CD4-positive, alpha-beta T cell treated with Interleukin-2 at 100 ng/mL for 4 hours (primary cell): ENCODE measurements at regions not wholly inside any gene's neighbourhood (a gene's known extent, or its start where the extent isn't known, plus 50 kb on each side); places are given as distances from the start of the nearest gene placed in this dataset.
"Not testable (repeated sequence)": the region's sequence is repeated elsewhere in the genome, so short reads cannot be mapped to it uniquely, and the experiment has no call there.

Source experiments
- DNase-seq: peaks from one replicate; pipeline ENCODE4 v3.0.0-alpha.2; 2020; ENCODE audit warnings: low spot score

DNA sequence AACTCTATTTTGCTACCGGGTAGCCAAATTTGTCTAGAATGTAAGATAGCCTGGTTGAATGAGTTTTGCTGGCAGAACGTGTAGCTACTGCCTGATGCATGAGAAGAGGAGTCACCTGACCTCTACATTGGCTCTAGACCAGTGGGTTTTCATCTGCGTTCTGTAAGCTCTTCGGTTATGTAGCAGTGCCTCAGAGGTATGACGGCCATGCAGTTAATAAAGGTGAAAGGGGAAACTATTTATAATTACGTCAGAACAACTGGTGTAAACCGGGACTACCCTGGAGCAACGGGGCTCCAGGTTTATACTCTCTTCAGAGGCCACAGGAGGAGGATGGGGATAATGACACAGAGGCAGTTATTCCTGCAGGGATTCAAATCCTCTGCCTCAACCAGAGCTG is 173.4 kb upstream of the KITLG start:
- DNase-seq = no peak

DNA sequence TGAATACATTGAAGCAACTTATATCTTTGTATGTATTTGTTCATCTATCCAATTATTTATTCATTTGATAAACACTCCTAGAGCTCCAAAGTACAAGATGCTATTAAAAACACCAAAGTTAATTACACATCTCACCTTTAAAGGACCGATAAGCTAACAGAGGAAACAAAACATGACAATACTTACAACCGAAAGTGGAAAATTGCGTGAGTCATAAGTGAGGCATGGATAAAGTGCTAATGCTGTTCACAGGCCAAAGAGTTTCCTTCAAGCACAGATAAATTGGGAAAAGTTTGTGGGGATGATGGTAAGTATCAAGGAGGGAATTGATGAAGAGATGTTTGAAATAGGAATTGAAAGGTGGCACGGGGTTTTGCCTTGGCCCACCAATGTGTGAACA is 172.8 kb upstream of the KITLG start:
- no peak for DNase-seq

DNA sequence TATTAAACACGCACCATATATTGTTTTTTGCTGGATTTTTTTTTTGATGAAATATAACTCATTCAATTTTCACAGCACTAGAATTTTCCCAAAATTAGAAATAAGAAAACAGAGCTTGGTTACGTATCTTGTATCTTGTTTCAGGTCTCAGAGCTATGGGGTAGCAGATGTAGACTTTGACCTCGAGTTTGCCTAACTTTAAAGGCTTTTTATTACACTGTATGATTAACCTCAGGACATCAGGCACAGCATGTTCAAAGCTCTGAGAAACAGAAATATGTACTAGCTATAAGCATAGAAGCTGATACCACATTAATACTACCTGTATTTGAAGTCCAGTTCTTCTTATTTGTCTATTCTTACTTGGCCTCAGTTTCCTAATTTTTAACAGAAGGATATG is 171.9 kb upstream of the KITLG start:
- DNase-seq = no peak

DNA sequence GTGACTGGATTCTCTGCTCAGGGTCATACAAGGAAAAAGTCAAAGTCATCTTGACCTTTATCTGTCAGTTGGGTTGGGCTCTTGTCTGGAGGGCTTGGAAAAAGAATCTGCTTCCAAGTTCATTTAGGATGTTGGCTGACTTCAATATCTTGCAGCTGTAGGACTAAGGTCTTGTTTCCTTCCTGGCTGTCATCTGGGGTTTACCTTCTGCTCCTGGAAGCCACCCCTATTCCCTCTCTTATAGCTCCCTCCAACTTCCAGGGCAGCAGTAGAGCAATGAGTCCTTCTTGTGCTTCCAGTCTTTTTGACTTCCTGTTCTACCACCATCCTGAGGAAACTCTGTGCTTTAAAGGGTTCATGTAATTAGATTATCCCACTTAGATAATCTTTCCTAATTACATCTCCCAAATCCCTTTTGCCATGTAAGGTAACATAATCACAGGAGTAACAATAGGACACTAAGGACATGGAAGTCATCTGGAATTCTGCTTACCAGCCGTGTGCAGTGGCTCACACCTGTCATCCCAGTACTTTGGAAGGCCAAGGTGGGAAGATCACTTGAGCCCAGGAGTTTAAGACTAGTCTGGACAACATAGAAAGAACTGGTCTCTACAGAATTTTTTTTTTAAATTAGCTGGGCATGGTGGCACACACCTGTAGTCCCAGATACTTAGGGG is 170.7 kb upstream of the KITLG start:
- DNase-seq = no peak

DNA sequence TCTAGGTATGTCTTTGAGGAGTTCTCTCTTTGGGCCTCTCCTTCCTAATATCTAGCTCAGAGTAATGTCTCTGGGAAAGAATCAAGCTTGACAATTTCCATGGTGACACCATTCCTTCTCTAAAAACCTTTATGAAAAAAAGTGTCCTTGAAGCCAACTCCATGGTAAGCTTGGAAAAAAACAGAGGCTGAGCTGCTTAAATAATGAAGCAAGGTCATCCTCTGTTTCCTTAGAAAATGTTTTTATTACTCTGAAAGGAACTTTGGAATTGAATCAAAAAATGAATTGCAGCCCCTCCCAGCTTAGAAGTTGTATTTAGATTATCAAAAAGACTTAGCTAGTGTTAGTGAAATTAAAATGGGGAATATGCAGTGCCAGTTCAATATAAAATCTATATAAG is 166.1 kb upstream of the KITLG start:
- DNase-seq = no peak

DNA sequence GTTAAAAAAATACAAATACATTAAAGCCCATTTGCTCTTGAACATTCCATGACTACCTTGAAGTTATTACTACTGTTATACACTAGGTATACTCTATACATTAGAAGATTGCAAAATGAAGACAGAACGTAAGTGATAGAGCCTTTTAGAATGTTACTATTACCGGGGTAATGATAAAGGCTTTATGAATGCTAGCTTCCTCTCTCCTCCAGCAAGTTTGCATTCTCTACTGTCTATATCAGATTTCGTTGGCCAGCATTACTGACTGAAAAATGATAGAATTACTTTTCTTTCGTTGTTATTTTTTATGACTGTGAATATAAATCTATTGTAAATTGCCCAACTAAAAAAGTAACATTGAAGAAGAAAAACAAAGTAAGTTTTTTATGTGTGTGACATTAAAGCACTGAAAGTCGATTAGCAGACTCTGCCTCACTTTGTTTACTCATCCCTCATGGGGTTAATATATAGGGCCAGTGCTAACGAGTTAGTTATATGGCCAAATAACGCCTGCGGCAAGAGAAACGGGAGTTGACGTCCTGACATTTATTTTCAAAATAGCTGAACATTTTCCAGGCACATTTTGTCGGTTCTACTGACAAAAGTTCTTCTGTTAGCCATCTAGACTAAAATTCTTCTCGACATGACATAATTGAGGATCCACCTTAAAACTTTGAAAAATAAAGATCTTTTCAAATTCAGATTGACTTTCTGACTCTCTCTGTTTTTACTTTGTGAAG is 163.8 kb upstream of the KITLG start:
- DNase-seq = no peak

DNA sequence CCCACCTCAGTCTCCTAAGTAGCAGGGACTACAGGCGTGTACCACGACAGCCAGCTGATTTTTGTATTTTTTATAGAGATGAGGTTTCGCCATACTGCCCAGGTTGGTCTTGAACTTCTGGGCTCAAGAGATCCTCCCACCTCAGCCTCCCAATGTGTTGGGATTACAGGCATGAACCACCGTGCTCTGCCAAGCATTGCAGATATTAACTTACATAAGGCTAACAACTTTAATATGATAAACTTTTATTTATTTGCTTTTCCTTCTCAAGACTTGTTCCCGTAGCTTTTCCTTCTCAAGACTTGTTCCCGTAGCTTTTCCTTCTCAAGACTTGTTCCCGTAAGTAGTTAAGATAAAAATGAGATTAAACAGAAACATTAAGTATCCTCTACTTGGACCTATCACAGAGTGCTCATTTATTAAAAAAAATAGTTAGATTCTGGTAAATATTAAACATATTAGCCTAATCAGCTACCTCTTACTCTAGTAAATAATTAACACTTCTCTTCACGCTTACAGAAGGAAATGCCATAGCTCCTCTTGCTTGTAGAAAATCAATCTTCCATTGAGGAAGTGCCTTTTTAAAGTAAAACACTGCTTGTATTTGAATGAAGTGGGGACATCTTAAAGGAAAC is 157.7 kb upstream of the KITLG start:
- no peak for DNase-seq

DNA sequence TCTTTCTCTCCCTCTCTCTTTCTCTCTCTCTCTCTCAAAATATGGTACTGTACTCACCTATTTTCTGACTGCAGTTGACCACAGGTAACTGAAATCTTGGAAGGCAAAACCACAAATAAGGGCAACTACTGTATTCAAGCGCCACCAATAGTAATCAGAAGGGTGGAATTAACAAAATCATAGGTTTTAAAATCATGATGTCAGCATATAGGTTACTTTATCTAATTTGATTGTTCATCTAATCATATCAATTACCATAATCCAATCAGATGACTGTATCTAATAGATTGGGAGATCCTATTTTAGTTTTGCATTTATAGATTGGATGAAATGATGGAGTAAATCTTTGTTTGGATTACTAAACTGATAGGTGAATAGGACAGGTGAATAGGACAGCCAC is 155.8 kb upstream of the KITLG start:
- no peak for DNase-seq

DNA sequence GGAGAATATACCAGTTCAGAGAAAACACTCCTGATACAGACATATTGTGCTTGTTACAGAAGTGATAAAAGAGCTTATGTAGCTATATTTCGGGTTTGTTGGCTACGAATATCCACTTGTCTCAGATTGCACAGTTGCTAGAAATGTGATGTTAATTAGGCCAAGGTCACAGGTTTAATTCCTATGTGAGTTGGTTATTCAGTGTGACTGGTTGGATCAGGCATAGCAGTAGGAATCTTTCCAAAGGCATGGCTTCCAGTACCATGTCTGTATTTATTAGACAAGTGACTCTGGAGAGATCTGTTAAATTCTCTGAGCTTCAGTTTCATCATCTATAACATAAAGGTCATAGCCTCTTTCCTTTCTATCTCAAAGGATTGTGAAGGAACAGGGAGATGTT is 152.7 kb upstream of the KITLG start:
- DNase-seq = no peak

DNA sequence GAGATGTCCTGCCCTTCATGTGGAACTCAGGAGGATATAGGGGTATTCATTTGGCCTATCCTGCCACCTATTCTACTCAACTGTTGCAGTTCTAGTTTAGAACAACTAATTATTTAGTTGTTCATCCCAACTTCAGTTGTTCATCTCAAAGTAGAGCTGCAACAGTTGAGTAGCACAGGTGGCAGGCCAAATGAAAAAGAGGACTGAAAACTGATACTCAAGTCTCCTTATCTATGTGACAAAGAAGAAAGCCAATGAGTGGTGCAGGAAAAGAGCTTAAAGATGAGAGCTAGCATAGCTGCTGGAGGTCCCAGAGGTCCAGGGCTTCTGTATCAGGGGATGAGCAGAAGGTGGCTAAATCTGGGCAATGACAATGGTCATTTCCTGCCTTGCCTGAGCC is 148.9 kb upstream of the KITLG start:
- no peak for DNase-seq

DNA sequence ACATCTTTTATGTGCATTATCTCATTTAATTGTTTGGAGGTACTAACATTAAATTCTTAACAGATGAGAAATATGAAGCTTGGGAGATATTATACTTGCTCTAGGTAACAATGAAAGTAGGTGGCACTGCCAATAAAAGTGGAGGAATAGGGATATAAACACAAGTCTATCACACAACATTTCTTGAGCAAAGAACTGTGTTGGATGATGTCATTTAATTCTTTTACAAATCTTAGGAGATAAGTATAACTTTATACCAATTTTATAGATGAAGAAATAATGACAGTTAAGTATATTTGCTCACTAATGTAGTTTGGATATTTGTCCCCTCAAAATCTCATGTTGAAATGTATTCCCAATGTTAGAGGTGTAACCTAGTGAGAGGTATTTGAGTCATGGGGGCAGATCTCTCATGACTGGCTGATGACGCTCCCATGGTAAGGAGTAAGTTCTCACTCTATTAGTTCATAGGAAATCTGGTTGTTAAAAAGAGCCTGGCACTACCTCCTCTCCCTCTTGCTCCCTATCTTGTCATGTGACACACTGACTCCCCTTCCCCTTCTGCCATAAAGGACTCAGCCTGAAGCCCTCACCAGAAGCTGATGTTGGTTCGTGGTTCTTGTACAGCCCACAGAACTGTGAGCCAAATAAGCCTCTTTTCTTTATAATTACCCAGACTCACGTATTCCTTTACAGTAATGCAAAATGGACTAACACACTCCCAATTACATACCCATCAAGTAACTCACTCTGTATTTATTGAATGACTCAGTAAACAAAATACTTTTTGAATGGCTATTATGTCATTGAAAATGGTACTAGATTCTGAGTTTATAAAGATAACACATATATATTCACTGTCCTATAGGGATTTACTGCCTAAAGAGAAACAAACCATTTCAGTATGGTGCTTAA is 146.8 kb upstream of the KITLG start:
- no peak for DNase-seq

DNA sequence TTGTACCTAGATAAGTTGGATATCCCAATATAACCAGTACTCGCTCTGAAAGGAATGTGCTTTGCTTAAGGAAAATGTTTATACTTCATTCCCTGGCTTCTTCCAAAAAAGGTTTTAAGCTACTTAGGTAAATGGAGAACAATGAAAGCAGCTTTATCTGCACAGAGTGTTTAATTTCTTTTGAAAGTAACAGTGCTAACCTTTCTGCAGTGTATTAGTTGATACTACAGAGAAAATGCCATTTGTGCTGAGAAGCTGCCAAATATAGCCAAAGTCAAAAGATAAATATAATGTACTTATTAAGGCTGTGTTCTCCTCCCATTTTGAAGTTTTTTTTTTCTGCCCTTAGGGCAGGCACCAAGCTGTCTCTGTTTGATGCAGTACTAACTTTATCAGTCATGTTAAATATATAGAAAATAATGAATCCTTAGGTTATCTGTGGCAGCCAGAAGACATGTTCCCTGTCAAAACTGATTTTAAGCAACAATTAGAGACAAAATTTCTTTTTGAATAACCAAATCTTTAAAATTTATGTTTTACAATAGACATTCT is 145.4 kb upstream of the KITLG start:
- DNase-seq = no peak

DNA sequence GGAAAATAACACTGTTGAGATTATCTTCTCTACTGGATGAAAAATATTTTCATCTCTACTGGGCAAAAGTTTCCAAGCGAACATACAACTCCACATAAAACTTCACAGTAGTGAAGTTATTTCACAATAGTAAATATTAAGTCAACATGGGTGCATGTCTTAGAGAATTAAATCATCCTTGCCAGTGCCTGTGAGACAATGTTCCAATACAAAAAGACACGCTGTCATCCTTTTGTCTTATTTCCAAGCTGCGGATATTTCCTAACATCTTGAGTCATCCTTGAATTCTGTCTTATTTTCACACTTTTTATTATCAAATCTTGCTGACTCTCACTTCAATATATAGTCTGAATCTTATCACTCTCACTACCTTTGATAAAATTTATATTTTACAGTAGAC is 142.9 kb upstream of the KITLG start:
- no peak for DNase-seq

DNA sequence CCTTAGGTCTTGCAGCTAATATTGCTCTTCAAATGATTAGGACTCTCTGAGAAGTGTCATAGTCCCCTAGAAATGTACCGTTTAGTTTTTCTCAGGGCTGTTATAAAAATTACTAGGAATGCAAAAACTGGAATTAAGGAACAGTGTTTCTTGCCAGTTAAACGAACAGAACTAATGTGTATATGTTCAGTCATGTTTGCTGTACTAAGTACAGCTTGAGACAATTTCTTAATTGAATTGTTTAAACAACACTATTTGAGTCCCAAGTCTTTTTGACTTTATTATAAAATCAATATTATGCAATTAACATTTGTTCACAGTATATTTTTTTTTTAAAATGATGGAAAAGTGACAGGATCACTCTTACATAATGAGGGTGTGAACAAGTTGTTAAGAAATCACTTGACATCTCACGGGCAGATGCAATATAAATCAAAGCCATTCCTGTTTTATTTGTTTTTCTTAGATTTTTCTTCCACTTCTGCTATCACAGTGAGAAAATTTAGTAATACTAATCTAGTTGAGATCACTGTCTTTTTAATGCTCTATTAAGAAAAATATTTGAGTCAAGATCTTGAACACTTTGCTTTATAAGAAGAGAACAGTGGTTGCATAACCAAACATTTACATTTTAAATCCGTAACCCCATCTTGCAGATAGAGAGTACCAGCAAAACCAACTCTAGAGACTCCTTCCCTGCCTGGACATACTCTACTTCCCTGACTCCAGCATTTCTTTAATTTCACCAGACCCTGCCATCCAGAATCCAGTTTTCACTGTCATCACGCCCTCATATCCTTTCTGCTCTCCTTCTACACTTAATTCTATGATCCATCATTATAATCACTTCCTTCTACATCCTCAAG is 140.7 kb upstream of the KITLG start:
- no peak for DNase-seq

DNA sequence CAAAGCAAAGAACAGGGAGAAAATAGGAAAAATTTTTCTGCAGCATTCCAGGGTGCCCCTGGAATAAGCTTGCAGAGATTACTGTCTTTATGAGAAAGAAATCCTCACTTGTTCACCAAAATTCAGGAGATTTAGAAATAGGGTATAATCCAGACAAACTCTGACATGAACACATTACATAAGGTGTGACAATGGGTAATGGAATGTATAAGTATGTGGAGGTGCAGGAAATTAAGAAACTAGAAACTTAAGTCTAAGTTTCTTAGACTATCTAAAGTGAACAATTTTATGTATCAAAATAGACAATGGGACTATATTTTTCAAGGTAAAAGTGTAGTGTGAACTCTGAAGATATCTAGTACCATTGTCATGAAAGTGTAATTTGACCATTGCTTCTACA is 140.0 kb upstream of the KITLG start:
- DNase-seq = no peak

DNA sequence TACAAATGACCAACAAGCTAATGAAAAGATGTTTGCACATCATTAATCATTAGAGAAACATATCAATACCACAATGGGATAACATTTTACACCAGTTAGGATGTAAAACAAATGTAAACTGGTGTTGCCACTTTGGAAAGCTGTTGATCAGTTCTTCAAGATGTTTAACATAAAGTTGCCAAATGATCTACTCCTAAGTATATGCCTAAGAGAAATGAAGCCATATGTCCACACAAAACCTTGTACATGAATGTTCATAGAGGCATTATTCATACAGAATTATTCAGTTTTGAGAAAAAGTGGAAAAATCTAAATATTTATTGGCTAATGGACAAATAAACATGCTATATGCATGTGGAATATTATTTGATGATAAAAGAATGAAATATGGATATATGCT is 136.9 kb upstream of the KITLG start:
- no peak for DNase-seq

DNA sequence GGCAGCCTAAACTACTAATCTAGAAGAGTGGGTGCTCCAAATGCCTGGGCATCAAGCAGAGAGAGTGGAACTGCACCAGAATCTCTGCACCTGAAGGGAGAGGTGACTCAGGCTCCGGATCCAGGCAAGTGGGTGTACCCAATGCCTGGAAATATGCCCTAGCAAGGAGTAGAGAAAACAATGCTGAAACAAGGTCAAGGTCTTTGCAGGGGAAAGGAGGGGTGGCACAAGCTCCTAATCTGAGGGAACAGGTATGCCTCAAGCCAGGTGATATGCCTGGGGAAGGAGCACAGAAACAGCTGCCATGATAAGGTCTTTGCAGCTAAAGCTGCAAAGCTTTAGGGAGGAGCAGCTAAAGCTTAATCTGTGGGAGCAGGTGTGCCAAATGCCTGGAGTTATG is 136.0 kb upstream of the KITLG start:
- DNase-seq = no peak

DNA sequence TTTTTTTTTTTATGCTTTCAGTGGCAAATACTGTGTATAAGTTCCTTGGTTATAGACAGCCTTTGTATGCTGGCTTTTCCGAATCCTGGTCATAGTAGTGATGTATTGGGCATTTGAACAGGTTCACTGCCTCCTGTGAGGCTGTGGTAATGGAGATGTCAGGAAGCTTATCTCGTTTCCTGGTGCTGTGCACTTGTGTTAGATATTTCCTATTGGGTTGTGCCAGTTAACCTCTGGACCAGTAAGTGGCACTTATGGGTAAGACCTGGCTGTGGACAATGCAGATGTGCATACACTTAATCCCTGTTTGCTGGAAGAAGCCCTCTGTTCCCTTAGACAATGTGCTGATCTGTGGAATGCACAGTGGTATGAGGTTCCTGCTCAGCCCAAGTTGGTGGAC is 135.4 kb upstream of the KITLG start:
- DNase-seq = no peak

DNA sequence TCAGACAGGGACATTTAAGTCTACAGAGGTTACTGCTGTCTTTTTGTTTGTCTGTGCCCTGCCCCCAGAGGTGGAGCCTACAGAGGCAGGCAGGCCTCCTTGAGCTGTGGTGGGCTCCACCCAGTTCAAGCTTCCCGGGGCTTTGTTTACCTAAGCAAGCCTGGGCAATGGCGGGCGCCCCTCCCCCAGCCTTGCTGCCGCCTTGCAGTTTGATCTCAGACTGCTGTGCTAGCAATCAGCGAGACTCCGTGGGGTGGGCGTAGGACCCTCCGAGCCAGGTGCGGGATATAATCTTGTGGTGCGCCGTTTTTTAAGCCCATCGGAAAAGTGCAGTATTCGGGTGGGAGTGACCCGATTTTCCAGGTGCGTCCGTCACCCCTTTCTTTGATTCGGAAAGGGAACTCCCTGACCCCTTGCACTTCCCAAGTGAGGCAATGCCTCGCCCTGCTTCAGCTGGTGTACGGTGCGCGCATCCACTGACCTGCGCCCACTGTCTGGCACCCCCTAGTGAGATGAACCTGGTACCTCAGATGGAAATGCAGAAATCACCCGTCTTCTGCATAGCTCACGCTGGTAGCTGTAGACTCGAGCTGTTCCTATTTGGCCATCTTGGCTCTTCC is 134.1 kb upstream of the KITLG start:
- DNase-seq = not testable (repeated sequence)

DNA sequence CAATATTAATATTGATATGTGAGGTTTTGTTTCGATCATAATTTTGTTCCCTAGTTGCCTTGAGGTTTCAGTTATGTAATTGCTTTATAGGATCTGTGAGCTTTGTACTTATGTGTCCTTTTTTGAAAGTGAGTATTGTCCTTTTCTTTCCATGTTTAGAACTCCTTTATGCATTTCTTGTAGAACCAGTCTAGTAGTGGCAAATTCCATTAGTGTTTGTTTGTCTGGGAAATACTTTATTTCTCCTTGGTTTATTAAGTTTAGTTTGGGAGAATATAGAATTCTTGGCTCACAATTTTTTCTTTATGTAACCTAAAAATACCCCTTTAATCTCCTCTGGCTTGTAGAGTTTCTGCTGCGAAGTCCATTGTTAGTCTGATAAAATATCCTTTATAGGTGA is 127.5 kb upstream of the KITLG start:
- DNase-seq = no peak

DNA sequence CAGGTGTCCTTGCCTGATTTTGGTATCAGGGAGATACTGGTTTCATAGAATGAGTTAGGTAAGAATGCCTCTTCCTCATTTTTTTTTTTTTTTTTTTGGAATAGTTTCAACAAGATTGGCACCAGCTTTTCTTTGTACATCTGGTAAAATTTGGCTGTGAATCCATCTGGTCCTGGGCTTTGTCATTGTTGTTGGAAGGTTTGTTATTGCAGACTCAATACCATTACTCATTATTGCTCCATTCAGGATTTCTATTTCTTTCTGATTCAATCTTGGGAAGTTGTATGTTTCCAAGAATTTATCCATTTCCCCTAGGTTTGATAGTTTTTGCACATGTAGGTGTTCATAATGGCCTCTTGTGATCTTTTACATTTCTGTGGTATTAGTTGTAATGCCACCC is 126.0 kb upstream of the KITLG start:
- DNase-seq = no peak
